NCI-H345 treated with DMSO at 0.1 percent for 48 hours (cell line): ENCODE measurements at regions not wholly inside any gene's neighbourhood (a gene's known extent, or its start where the extent isn't known, plus 50 kb on each side); places are given as distances from the start of the nearest gene placed in this dataset.
"Not testable (repeated sequence)": the region's sequence is repeated elsewhere in the genome, so short reads cannot be mapped to it uniquely, and the experiment has no call there.

Experiments used
- DNase-seq: peaks from one replicate; lab custom pipeline; 2025; ENCODE audit not compliant: unreplicated experiment; lab: John Stamatoyannopoulos, UW

DNA sequence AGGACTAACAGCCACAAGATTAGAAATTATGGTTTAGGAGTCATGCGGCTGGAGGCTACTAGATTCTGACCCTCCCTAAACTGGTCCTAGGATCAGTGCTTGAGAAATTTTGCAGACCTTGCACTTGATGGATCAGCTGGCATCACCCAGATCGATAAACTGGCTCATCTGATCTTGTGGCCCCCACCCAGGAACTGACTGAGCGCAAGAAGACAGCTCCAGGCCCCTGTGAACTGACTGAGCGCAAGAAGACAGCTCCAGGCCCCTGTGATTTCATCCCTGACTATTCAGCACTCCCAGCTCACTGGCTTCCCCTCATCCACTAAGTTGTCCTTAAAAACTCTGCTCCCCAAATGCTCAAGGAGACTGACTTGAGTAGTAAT, 67.8 kb downstream of the MRPL36 start:
- not testable (repeated sequence) for DNase-seq

DNA sequence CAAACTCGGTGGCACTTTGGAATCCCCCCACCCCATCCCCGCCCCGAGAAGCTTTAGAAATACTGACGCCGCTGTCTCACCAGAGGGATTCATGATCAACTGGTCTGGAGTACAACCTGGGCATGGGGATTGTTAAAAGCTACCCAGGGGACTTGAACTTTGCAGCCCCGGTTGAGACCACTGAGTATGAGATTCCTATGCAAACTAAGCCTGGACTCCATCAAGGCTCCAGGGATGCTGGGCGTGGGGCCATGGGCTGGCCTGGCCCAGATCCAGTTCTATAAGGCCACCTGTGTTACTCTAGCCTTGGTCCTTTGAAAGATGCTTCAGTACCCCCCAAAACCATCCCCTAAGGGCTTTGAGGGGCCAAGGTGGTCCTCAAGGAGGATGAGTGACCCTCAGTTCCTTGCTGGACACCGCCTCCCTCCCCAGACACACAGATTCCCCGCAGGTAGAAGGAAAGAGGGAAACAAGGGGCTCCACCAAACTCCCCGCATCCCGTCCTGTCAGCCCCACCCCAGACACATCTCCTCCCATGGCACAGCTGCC, 68.5 kb downstream of the MRPL36 start:
- no peak for DNase-seq

DNA sequence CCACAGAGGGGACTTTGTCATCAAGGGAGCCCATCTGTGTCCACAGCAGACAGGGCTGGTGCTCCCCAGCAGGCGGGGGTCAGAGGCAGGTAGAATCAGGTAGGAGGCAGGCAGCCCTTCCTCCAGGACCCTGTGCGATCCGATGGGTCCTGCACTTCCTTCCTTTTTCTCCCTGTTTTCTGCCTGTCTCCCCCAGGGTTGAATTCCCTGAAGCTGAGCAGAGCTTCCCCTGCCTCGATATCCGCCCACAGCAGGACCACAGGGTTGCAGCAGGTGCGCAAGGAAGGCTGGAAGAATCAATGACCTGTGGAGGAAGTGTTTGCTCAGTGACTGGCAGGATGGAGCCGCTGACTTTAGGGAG, 69.2 kb downstream of the MRPL36 start:
- no peak for DNase-seq

DNA sequence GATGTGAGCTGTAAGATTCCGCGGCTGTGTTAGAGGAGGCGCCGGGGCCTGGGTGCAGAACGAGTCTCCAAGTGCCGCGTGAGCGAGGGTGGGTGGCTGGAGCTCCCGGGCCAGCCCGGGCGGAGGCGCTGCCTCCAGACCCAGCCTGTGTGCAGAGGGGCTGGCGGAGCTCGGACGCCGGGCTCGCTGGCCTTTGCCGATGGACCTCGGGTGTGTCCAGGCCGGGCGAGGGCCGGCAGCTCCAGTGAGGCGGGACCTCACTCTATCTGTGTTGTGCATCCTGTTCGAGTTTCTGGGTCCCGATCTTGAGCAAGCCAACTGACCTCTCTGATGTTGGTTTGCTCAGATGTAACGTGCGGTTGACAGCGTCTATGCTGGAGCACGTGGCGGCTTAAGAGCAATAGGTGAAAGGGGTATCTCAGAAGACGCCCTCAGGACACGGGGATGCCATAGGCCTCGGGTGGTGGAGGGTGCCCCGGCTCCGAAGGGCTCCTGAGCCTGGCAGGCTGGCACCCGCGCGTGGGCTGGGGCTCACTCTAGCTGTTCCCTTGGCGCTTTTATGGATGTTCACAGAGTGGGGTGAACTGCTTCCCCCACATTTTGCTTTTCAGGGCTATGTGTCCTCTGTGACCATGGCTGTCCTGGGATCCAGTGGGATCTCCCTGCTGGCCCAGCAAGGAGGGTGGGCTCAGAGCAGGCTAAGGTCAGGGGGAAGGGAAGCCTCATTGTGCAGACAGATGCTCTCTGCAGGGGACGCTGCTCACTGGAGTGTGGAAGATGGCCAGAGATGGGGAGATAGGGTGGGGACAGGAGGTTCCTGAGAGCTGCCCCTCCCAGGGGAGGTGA, 69.8 kb downstream of the MRPL36 start:
- no peak for DNase-seq

DNA sequence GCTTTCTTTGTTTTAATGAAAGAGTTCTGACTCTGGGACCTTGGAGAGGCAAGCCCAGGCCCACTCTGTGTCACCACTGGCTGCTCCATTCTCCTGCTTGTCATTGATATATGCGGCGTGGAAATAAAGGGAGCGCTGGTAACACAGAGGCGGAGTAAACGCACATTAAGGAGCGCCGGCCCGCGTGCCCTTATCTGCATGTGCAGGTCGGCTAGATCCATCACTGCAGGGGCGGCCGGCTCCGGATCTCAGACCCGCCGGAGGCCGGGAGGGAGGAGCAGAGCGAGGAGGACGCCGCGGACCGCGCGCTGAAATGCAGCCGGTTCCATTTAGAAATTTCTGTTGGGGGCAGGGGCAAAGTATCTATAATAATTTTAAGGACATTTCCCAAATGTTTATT, 70.8 kb downstream of the MRPL36 start:
- DNase-seq: no peak

DNA sequence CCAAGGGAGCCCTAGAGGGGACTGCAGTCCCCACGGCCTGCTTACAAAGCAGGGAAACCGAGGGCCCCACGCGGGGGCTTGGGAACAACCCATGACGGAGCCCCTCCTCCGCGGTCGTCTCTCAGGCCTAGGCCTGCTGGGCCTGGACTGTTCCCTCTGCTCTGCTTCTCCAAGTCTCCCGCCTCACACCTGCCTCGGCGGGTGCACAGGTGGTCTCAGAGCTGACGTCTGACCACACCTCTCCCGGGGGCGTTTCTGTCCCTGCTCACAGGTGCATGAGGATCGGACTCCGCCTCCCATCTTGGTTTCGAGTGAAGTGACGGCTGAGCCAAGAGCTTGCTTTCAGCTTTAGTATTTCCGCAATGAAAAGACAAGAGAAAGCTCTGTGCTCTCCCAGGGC, 72.1 kb downstream of the MRPL36 start:
- no peak for DNase-seq

DNA sequence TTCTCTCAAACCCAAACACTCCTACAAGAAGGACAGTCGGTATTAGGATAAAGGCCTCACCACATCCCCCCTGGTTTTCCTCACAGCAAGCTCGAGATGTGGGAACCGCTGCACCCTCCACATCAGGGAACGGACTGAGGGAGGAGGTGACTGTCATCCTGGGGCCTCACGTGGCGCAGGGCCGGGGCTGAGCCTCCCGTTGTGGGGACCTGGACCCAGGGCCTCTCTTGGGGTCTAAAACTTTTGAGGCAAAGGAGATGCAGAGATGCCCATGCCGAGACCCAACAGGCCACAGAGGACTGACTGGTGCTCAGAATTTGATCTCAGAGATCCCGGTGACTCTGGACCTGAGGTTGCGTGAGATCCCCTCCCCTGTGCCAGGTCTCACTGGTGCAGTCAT, 72.7 kb downstream of the MRPL36 start:
- no peak for DNase-seq

DNA sequence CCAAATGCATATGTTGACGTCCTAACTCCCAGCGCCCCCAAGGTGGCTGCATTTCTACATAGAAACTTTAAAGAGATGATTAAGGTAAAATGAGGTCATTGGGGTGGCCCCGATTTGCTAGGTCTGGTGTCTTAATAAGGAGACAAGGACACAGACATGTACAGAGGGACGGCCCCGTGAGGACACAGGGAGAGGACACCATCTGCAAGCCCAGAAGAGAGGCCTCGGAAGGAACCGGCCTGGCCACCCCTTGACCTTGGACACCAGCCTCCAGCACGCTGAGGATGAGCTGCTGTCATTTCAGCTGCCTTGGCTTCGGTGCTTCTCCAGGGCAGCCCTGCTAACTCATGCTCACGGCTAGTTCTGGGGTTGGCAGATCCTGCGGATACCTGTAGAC, 73.2 kb downstream of the MRPL36 start:
- no peak for DNase-seq

DNA sequence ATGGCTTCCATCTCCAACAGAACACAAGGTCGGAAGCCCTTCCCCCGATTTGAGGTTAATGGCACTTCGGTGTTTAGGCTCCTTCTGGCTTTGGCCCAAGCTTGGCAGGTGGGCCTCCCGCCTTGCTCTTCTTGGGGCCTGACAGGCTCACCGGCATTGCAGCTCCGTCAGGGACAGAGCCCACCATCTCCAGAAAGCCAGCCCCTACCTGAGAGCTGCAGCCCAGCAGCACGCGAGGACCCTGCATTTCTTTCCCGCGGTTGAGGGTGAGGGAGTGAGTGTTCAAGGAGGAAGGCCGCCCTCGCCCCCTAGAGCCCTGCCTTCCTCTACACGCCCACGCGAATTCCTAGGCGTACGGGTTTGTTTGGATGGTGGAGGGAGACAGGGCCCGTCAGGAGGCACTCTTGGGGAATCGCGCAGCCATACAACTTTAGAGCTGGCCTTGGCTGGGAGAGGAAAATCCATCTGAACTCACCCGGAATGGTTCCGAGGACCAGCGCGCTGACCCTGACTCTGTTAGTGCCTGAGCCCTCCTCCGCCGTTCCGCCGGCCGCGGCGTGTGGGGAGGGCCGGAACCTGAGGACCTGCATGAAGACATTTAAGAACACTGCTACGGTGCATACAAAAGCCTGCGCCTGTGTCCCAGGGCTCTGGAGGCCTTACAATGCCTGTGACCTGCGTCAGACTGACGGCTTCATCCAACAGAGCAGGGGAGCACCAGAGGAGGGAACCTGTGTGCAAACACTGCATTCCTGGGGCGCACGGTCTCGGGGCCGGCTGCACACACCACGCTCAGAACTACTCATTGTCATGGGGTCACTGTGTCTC, 73.8 kb downstream of the MRPL36 start:
- DNase-seq: no peak

DNA sequence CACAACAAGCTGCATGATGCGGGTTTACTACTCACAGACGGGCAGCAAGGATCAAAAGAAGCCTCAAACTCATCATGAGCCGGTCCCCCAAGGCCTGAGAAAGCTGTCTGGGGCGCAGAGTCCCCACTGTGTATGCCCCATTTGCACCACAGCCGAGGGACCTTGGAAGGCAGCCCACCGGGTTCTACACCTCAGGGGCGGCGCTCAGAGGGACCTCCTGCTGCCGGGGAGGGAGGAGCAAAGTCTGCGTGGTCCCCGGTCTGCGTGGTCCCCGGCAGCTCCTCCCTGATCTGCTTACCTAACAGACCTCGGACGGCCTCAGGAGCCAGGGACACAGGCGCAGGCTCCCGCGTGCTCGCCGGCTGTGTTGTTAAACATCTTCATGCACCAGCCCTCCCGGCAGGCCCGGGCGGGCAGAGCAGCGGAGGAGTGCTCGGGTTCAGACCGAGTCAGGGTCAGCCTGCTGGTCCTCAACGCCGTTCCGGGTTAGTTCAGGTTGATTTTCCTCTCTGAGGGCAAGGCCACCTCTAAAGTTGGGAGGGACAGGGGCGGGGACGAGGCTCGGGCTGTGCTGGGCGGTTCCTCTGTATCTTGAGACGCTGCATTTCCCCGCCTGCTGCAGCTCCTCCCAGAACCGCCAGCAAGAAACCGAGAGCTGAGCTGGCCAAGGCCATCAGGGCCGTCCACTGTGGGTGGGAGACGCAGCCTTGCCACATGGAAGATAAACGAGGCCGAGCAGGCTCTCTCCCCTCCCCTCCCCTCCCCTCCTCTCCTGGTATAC, 74.6 kb downstream of the MRPL36 start:
- DNase-seq: no peak

DNA sequence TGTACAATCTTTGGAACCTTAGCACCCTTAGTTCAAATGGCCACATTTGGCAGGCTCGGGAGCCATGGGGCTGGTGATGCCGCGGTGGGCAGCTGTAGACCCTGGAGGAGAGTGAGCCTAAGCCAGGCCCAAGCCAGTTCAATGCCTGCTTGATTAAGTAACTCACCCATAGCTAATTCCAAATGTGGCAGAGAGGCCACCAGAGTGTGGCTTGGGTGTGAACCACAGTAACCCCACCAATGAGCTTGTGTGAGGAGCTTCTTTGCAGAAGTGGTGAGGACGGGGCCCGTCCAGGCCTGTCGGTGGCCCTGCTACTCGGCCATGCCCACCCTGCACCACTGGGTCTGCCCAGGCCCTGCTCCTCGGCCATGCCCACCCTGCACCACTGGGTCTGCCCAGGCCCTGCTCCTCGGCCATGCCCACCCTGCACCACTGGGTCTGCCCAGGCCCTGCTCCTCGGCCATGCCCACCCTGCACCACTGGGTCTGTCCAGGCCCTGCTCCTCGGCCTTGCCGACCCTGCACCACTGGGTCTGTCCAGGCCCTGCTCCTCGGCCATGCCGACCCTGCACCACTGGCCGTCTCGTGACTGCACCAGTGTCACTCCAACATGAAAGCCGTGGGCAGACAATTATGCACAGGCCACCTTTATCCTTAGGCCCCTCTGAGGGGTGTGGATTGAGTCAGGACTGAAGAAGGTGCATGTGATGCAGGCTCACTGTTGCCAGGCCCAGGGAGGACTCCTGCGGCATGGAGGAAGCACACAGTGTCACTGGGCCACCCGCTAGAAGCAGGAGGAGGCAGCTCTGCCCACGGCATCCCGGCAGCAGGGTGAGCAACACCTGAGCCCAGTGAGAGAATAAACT, 75.4 kb downstream of the MRPL36 start:
- DNase-seq: no peak

DNA sequence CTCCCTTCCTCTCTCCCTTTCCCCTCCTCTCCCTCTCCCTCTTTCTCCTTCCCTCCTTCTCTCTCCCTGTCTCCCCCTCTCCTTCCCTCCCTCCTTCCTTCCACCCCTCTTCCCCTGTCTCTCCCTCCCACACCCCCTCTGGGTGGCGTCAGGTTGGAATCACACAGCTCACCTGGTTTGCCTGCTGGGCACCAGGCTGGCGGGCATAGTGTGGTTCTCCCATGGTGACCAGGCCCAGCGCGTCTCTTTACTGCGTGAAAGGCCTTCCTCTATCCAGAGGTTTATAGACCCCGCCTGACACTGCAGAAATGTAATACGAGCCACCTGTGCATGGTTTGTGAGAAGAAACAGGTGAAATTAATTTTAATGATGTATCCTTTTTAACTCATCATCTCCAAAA, 76.2 kb downstream of the MRPL36 start:
- no peak for DNase-seq

DNA sequence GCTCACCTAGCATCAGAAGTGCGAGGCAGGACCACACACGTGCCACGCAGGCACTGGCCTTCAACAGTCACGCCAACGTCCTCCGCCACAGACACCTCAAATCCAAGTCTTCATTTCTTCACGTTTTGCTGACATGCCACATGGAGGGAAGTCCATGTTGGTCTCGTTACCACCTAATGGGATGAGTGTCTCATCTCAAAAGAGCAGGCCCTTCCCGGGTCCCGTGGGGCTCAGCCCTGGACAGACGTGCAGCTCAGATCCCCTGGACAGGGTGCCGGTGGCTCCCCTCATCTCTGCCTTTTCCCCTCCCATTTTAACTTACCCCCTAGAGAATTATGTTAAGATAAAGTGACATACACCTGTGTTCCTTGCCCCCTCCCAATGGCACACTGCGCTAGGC, 76.8 kb downstream of the MRPL36 start:
- DNase-seq: no peak

DNA sequence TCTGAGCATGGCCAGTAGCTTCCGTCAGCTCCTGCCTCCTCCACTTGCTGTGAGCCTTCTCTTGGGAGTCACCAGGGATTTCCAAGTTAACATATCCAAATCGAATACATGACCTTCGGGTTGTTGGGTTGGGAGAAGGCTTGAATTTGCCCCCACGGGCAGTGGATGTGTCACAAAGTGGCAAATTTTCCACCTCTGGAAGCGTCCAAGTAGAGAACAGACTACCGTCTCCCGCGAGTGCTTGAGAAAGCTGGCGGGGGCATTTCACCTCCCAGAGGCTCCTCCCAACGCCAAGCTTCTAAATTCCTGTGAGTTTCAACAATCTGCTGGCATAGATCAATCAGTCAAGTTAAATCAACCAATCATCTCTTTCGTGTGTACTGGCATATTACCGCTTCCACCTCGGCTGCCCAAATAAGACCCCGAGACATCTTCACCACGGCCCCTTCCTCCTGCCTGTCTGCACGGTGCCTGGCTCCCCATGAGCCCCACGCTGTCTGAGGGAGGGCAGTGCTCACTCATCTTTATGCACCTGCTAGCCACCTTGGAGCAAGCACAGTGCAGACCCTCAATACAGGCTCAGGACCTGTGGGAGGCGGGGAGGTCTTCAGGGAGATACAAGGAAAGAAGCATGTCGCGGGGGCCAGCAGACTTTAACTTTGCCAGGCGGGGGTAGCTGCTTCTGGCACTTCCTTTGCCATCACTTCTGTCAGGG, 79.1 kb downstream of the MRPL36 start:
- no peak for DNase-seq

DNA sequence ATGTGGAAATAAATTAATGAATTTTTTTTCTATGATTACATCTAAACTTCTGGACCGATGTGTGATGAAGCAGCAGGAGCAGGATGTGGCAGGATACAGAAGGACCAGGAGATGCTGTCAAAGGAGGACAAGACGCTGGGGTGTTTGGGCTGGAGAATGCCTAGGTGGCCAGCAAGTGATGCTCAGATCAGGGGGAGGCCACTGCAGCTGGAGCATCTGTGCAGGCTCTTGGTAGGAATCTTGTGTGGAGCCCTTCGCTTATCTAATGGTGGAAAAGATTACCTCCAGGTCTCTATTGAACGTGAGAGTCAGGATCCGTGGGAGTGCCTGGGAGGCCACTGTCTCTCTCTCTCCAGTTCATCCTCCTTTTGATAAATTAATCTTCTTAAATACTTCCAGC, 79.8 kb downstream of the MRPL36 start:
- no peak for DNase-seq

DNA sequence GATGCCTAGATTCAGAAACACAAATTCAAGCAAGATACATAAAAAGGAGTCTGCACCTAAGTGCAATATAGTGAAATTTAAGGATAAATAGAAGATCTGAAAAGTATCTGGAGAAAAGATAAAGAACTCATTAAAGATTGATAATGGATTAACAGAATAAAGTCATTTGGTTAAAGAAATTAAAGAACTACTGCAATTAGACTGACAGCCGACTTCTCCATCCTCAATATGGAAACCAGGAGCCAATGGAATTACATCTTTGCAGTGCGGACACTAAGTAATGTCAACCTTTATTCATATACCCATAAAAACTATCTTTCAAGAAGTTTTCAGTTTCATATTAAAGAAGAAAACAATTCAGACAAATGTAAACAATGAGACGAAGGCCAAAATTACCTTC, 81.0 kb downstream of the MRPL36 start:
- no peak for DNase-seq

DNA sequence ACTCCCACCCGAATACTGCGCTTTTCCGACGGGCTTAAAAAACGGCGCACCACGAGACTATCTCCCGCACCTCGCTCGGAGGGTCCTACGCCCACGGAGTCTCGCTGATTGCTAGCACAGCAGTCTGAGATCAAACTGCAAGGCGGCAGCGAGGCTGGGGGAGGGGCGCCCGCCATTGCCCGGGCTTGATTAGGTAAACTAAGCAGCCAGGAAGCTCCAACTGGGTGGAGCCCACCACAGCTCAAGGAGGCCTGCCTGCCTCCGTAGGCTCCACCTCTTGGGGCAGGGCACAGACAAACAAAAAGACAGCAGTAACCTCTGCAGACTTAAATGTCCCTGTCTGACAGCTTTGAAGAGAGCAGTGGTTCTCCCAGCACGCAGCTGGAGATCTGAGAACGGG, 89.5 kb downstream of the MRPL36 start:
- DNase-seq: not testable (repeated sequence)

DNA sequence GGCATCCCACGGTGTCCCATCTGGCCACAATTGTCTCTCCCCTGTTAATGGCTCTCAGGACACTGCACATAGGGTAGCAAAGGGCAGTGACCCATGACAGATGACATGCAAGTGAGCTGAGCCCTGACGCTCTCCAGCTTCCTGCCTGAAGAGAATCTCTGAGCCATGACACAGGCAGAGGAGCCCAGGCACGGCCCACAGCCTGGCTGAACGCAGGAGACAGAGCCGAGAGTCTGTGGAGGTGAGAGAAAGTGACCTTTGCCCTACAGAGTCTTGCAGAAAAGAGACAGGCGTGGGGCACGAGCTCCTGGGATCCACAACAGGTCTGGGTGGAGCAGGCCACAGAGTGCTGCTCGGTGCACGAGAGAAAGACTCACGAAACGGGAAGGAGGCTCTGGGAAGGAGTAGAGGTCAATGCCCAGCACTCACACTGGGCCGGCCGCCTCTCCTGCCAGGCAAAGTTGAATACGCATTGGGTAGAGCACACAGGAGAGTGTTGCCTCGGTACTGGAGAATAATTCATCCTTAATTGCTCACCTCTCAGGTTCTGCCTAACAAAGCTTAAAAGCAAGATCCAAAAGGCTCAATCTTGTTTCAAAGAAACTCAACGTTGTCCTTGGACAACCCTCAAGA, 90.3 kb downstream of the MRPL36 start:
- no peak for DNase-seq

DNA sequence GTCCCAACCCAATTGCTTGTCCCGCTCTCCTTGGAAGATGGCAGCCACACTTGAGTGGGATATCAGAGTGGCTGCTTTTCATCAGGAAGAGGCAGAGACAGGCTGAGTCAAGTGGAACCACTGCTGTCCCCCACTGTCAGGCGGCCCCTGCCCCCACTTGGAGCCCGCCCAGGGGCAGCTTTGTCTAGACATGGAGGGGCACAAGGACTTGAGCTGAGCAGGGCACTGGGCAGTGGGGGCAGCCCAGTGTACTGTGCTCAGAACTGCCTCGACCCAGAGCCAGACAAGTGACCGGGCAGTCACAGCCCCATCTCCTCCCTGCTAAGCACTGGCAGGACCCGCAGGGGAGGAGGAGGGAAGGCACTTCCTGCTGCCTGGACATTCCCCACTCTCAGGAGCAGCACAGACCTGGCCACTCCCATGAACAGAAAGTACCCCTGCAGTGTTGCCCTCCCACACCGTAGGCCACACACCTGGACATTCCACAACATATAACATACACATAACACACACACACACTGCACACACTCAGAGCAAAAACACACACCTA, 91.0 kb downstream of the MRPL36 start:
- no peak for DNase-seq
